ENCODE measurements at regions not wholly inside any gene's neighbourhood (a gene's known extent, or its start where the extent isn't known, plus 50 kb on each side); places are given as distances from the start of the nearest gene placed in this dataset.

DNA sequence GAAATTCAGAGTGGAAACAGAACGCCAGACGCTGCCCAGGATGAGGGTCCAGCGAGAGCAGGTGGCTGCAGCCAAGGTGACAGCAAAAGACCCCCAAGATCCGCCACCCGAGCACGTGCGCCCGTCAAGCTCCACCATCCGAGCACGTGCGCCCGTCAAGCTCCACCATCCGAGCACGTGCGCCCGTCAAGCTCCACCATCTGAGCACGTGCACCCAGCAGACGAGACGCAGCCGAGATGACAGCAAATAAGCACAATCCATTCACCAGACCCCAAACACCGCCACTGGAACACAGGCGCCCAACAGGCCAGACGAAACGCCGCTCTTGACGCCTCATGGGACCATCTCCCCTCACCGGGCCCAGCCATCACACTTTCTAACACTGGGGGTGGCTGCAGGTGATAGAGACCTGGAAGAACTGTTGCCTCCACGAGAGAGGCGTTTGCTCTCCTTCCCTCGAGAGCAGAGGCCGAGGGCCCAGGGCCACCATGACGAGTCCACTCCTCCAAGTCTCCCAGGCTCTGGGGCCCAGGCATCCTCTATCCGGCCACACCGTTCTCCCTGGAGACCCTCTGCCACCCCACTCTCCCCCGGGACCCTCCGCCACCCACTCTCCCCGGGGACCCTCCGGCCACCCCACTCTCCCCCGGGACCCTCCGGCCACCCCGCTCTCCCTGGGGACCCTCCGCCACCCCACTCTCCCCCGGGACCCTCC lies 62.1 kb upstream of the GALNT9 start (continued):
- TF ChIP-seq MEF2A (IDR thresholded peaks at IDR 0.05; ENCODE audit: borderline replicate concordance, low read depth) = no peak
- no peak for TF ChIP-seq GATA2 (CRISPR knock-in tag; IDR thresholded peaks at IDR 0.05)
- TF ChIP-seq SMC3 (IDR thresholded peaks at IDR 0.05; ENCODE audit: low read depth, low read length) = no peak
- TF ChIP-seq RXRA (IDR thresholded peaks at IDR 0.05; ENCODE audit: borderline replicate concordance, low read depth) = no peak
- TF ChIP-seq EZH2phosphoT487 (IDR thresholded peaks at IDR 0.05; ENCODE audit: borderline replicate concordance, low read depth) = no peak
- no peak for TF ChIP-seq YY1 (IDR thresholded peaks at IDR 0.05; ENCODE audit: low read depth)
- no peak for TF ChIP-seq TCF12 (IDR thresholded peaks at IDR 0.05)
- no peak for TF ChIP-seq FOSL2 (IDR thresholded peaks at IDR 0.05; ENCODE audit: borderline replicate concordance, low read depth)
- no peak for TF ChIP-seq JUND (IDR thresholded peaks at IDR 0.05)
- TF ChIP-seq, protein P1, sequence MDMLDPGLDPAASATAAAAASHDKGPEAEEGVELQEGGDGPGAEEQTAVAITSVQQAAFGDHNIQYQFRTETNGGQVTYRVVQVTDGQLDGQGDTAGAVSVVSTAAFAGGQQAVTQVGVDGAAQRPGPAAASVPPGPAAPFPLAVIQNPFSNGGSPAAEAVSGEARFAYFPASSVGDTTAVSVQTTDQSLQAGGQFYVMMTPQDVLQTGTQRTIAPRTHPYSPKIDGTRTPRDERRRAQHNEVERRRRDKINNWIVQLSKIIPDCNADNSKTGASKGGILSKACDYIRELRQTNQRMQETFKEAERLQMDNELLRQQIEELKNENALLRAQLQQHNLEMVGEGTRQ (IDR thresholded peaks at IDR 0.05; ENCODE audit: borderline replicate concordance, low read depth, low read length) = no peak
- no peak for TF ChIP-seq ELF1 (IDR thresholded peaks at IDR 0.05)

DNA sequence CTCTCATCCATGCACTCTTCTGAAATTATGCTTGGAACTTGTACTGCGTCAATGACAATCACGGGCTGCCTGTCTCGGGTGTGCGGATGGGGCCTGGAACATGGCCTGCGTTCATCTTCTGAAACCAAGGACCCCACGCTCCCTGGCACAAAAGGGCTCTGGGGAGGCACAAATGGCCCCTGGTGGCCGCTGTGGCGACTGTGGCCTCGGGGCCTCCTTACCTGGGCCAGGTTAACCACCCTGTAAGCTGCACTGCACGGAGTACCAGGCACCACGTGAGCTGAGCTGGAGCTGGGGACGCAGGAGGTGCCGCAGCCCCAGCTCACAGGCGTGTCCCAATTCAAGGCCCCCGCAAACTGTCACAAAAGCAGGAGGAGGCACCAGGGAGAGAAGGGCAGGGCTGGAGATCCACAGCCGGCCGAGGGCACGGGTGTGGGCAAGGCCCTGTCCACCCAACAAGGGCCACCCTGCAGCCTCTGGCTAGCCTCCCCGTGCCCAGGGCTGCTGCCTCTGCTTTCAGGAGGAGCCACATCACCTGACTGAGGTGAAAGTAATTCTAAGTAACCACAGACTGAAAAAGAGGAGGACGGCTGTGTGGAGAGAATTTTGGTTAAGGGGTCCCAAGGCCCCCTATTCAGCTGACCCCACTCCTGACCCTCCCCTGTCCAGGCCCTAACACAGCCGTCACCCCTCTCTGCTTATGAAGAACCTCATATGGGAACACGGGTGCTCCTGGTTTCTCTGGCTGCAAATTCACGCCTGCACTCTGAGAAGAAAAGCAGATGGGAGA lies 61.1 kb upstream of the GALNT9 start:
- Histone ChIP-seq H3K27ac (ENCODE audit: low read depth in 2 of 2, low read length in 1 of 2) (no peak overlapping the region), H3K79me2 (ENCODE audit: insufficient read depth) (no peaks in the 10 kb centered on the region), H3F3A (replicated peaks; ENCODE audit: insufficient read depth) (peaks cover 14% of the 10 kb centered on the region), H3K4me3 (ENCODE audit: low read depth in 2 of 2, low read length in 1 of 2) (no peak overlapping the region), H3K9ac (no peak overlapping the region), H3K9me3 (no peaks in the 10 kb centered on the region), H2AFZ (ENCODE audit: low read depth) (no peak overlapping the region), H3K4me1 (ENCODE audit: control insufficient read depth in 1 of 2, insufficient read depth in 2 of 2, low read depth in 1 of 2, low read length in 1 of 2) (no peaks in the 10 kb centered on the region), H3K27me3 (ENCODE audit: insufficient read depth) (peaks cover 55% of the 10 kb centered on the region), H3K9me2 (no peaks in the 10 kb centered on the region), H3K36me3 (replicated peaks in 1 of 2; ENCODE audit: control insufficient read depth in 1 of 2, insufficient read depth in 2 of 2, low read length in 1 of 2) (no peaks in the 10 kb centered on the region), H3K4me2 (no peak overlapping the region), H4K20me1 (ENCODE audit: insufficient read depth) (no peaks in the 10 kb centered on the region)
- no peak for TF ChIP-seq NFIC (IDR thresholded peaks at IDR 0.05; ENCODE audit: borderline replicate concordance)
- TF ChIP-seq, protein P2, sequence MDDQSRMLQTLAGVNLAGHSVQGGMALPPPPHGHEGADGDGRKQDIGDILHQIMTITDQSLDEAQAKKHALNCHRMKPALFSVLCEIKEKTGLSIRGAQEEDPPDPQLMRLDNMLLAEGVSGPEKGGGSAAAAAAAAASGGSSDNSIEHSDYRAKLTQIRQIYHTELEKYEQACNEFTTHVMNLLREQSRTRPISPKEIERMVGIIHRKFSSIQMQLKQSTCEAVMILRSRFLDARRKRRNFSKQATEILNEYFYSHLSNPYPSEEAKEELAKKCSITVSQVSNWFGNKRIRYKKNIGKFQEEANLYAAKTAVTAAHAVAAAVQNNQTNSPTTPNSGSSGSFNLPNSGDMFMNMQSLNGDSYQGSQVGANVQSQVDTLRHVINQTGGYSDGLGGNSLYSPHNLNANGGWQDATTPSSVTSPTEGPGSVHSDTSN (IDR thresholded peaks at IDR 0.05) = no peak
- no peak for TF ChIP-seq FOXM1 (IDR thresholded peaks at IDR 0.05; ENCODE audit: low read depth)
- TF ChIP-seq NRF1 (IDR thresholded peaks at IDR 0.05; ENCODE audit: low read depth, low read length) = no peak
- no peak for TF ChIP-seq RCOR1 (IDR thresholded peaks at IDR 0.05; ENCODE audit: low read length)
- TF ChIP-seq, protein P3, sequence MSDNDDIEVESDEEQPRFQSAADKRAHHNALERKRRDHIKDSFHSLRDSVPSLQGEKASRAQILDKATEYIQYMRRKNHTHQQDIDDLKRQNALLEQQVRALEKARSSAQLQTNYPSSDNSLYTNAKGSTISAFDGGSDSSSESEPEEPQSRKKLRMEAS (IDR thresholded peaks at IDR 0.05; ENCODE audit: low read depth) = no peak
- TF ChIP-seq, protein P4, sequence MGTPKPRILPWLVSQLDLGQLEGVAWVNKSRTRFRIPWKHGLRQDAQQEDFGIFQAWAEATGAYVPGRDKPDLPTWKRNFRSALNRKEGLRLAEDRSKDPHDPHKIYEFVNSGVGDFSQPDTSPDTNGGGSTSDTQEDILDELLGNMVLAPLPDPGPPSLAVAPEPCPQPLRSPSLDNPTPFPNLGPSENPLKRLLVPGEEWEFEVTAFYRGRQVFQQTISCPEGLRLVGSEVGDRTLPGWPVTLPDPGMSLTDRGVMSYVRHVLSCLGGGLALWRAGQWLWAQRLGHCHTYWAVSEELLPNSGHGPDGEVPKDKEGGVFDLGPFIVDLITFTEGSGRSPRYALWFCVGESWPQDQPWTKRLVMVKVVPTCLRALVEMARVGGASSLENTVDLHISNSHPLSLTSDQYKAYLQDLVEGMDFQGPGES (IDR thresholded peaks at IDR 0.05; ENCODE audit: low read depth, low read length) = no peak
- no peak for TF ChIP-seq SMC3 (IDR thresholded peaks at IDR 0.05; ENCODE audit: low read depth, low read length)
- TF ChIP-seq EP300 (IDR thresholded peaks at IDR 0.05; ENCODE audit: borderline replicate concordance in 1 of 2, low read depth in 1 of 2, low read length in 1 of 2) = no peak
- DNase-seq = no peak
- ChIA-PET CTCF (interaction anchor here (0.7 to 1.7 kb wide), 4 partner anchors 16 to 48 kb away, joined by 3 to 7 read pairs (median 3); no protein-coding TSS in a partner anchor), POLR2A (no interaction called here)
- 49% methylated on average over 8 of the region's 23 CpGs for WGBS (ENCODE audit: low lambda C conversion rate)
